Right lobe of liver (tissue), 6 donors: ENCODE measurements at regions not wholly inside any gene's neighbourhood (a gene's known extent, or its start where the extent isn't known, plus 50 kb on each side); places are given as distances from the start of the nearest gene placed in this dataset.

Source experiments
- ATAC-seq, 4 donors: fragments of 200-7000 bp; cut with Tn5 transposase; one replicate each; pipeline ENCODE4 v1.9.1; 2020; ENCODE audit warnings: mild to moderate bottlenecking in 4 of 4, moderate library complexity in 4 of 4
- DNase-seq, 3 donors: peaks; one replicate each; pipeline ENCODE4 v3.0.0-alpha.2; 2020
- H3K27ac ChIP-seq, 3 donors: fragments of 200-600 bp; one replicate each; pipeline ENCODE4 v1.8.0; 2022
- H3K27me3 ChIP-seq, 2 donors: fragments of 200-600 bp; one replicate each; pipeline ENCODE4 v1.8.0; 2022
- H3K36me3 ChIP-seq, 4 donors: fragments of 200-600 bp; sonication (generic) in 1 of 4; one replicate each; pipeline versions ENCODE4 v1.5.1 to v1.8.0; 2017 to 2022; ENCODE audit warnings: control low read depth in 1 of 4
- H3K4me1 ChIP-seq, 4 donors: fragments of 200-600 bp; sonication (generic) in 1 of 4; one replicate each; pipeline versions ENCODE4 v1.5.1 to v1.8.0; 2017 to 2022; ENCODE audit warnings: control low read depth in 1 of 4
- H3K4me3 ChIP-seq, 3 donors: fragments of 200-600 bp; one replicate each; pipeline ENCODE4 v1.8.0; 2022
- H3K9me3 ChIP-seq, 4 donors: fragments of 200-600 bp; sonication (generic) in 1 of 4; one replicate each; pipeline versions ENCODE4 v1.5.1 to v1.8.0; 2017 to 2022; ENCODE audit warnings: control low read depth in 1 of 4
- POLR2A ChIP-seq: fragments of 450-650 bp; IDR thresholded peaks from one replicate; pipeline ENCODE4 v1.6.1; 2017; ENCODE audit warnings: antibody characterized with exemption, mild to moderate bottlenecking
- WGBS: methylation state at CpG from one replicate; pipeline ENCODE4 v1.1.6; 2018; ENCODE audit warnings: low coverage, low lambda C conversion rate; ENCODE audit not compliant: insufficient coverage; ENCODE audit errors: missing lambda C conversion rate; 5-methylcytosine and 5-hydroxymethylcytosine counted together
- intact Hi-C, 2 donors: fragments of 100-400 bp; cut with DNase I; formaldehyde crosslinking; loops; one replicate each; pipeline versions ENCODE4 v1.11.2 to v1.14.1; 2022
- TF ChIP-seq, protein P1 (sequence below), 4 donors: fragments of 200-600 bp in 3 of 4; fragments of 450-650 bp in 1 of 4; IDR thresholded peaks; one replicate each; pipeline versions ENCODE4 v1.5.1 to v1.8.0; 2016 to 2022; ENCODE audit warnings: antibody characterized with exemption in 4 of 4, mild to moderate bottlenecking in 2 of 4
- donor health status: DM: no; HTN: yes; CAD: no.
- donor health status: DM: no; HTN: no; CAD: no.
- donor health status: DM: no; HTN: no; CAD: no.
- donor health status: DM: no; HTN: yes; CAD: no.
- donor health status: DM: no; HTN: yes; CAD: no.

DNA sequence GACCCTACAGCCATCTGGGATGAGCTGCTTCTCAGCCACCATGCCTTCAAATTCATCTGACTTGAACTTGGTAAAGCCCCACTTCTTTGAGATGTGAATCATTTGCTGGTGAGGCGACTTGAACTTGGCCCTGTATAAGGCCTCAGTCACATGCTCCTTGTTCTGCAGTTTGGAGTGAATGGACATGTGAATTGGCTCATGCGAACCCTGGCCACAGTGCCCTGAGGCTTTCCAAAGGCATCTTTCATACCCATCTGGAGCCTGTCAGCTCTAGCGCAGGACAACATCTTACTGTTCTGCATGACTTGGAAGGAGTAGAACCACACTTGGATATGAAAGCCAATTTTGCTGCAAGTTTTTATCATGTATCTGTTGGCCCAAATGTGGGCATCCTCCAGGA is 244.0 kb upstream of the FAM83B start:
- H3K9me3 ChIP-seq = no peaks in the 10 kb centered on the region
- WGBS = 64% methylated on average over 3 of the region's 3 CpGs
- intact Hi-C loops = no loop called here
- no peak overlapping the region for H3K27ac ChIP-seq
- no peaks in the 10 kb centered on the region for H3K36me3 ChIP-seq
- DNase-seq = no peak
- H3K4me3 ChIP-seq = no peak overlapping the region
- H3K27me3 ChIP-seq = no peaks in the 10 kb centered on the region
- TF ChIP-seq, protein P1, sequence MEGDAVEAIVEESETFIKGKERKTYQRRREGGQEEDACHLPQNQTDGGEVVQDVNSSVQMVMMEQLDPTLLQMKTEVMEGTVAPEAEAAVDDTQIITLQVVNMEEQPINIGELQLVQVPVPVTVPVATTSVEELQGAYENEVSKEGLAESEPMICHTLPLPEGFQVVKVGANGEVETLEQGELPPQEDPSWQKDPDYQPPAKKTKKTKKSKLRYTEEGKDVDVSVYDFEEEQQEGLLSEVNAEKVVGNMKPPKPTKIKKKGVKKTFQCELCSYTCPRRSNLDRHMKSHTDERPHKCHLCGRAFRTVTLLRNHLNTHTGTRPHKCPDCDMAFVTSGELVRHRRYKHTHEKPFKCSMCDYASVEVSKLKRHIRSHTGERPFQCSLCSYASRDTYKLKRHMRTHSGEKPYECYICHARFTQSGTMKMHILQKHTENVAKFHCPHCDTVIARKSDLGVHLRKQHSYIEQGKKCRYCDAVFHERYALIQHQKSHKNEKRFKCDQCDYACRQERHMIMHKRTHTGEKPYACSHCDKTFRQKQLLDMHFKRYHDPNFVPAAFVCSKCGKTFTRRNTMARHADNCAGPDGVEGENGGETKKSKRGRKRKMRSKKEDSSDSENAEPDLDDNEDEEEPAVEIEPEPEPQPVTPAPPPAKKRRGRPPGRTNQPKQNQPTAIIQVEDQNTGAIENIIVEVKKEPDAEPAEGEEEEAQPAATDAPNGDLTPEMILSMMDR (IDR thresholded peaks at IDR 0.05) = no peak
- TF ChIP-seq POLR2A = no peak
- H3K4me1 ChIP-seq = no peaks in the 10 kb centered on the region
- ATAC-seq = no peak

DNA sequence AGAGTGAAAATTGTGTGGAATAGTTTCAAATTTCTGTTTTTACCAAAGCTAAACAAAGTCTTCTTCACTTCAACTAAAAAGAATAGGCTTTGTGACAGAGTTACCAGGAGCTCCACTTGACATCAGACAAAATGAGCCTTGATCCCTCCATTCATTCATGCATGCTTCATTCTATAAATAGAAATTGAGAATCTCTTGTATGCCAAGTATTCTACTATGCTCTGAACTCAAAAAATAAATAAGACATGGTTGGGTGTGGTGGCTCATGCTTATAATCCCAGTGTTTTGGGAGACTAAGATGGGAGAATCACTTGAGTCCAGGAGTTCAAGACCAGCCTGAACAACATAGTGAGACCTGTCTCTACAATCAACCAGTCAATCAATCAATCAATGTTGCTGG is 236.6 kb upstream of the FAM83B start:
- H3K4me1 ChIP-seq = no peaks in the 10 kb centered on the region
- intact Hi-C loops = no loop called here
- no peaks in the 10 kb centered on the region for H3K9me3 ChIP-seq
- H3K36me3 ChIP-seq = no peaks in the 10 kb centered on the region
- no peak overlapping the region for H3K4me3 ChIP-seq
- no peaks in the 10 kb centered on the region for H3K27me3 ChIP-seq
- no peak for TF ChIP-seq POLR2A
- TF ChIP-seq, protein P1 (IDR thresholded peaks at IDR 0.05) = no peak
- no peak for DNase-seq
- no peak overlapping the region for H3K27ac ChIP-seq
- ATAC-seq = no peak

DNA sequence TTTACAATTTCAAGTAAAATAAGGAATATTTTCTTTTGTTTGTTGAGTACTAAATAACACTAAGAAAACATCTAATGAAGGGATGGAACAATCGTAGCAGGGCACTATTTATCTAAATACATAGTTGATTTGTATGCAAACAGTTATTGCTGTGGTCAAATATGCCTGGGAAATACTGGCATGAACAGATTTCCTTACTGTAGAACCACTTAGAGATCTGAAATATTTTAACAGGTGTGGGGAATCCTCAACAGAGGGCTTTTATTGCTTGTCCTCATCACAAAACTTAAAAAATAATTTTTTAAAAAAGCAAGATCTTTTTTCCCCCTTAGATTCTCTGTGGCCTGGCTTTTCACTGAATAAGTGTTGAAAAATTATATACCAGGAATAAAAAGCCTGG is 233.0 kb upstream of the FAM83B start:
- H3K4me3 ChIP-seq = no peak overlapping the region
- H3K4me1 ChIP-seq = no peaks in the 10 kb centered on the region
- H3K27ac ChIP-seq = no peak overlapping the region
- intact Hi-C loops = no loop called here
- DNase-seq (no peak), ATAC-seq (no peak)
- no peak for TF ChIP-seq POLR2A
- TF ChIP-seq, protein P1 (IDR thresholded peaks at IDR 0.05) = no peak
- H3K36me3 ChIP-seq = no peaks in the 10 kb centered on the region
- no peaks in the 10 kb centered on the region for H3K9me3 ChIP-seq
- no peaks in the 10 kb centered on the region for H3K27me3 ChIP-seq
- WGBS = 48% methylated on average over 1 of the region's 1 CpG

DNA sequence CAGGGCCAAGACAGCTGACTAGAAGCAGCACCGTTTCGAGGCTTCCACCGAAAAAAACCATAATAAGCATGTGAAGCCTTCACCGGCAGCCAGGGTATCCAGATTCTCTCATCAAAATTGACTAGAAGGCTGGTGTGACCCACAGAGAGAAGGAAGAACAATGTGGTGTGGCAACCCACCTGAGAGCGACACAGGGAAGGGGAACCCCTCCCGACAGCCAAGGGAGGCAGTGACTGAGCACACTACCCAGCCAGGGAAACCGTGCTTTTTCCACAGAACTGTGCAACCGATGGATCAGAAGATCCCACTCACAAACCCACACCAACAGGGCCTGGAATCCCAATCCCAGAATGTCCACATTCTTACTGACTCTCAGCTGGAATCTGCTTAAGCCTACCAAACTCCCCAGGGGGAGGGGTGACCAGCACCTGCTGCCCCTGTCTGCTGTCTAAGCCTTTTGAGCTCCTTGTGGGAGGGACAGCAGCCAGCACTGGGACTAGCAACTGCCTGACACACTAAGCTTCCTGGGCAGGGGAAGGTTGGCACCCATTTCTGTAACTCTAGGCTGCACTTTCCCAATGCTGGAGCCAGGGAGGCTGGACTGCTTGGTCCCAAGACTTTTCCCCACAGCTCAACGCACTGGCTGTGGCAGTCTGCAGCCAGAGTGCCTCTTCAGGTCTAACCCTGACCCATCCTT is 231.9 kb upstream of the FAM83B start:
- DNase-seq (no peak), ATAC-seq (no peak)
- intact Hi-C loops = no loop called here
- Histone ChIP-seq H3K36me3 (no peaks in the 10 kb centered on the region), H3K4me3 (no peak overlapping the region), H3K27me3 (no peaks in the 10 kb centered on the region), H3K4me1 (no peaks in the 10 kb centered on the region), H3K27ac (no peak overlapping the region), H3K9me3 (no peaks in the 10 kb centered on the region)
- no peak for TF ChIP-seq POLR2A
- TF ChIP-seq, protein P1 (IDR thresholded peaks at IDR 0.05) = no peak
- WGBS = 66% methylated on average over 6 of the region's 9 CpGs

DNA sequence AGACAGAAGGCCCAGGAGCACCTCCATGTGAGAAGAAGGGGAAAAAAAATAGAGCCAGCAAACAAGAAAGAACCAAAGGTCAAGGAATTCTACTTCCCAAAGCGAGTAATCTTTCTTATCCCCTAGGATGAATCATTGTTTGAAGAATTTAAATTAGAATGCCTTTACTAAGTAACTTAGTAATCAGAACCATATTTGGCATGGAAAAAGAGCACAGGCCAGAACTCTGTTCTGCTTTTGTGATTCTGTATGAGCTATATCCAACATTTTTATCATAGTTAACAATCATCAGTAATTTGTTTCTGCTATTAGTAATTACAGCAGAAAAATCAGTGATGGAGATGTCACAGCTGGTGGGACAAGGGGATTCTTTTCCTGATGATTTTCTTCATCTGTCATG is 228.8 kb upstream of the FAM83B start:
- TF ChIP-seq, protein P1 (IDR thresholded peaks at IDR 0.05) = no peak
- TF ChIP-seq POLR2A = no peak
- no peaks in the 10 kb centered on the region for H3K36me3 ChIP-seq
- ATAC-seq (no peak), DNase-seq (no peak)
- H3K9me3 ChIP-seq = no peaks in the 10 kb centered on the region
- 39% methylated on average over 1 of the region's 1 CpG for WGBS
- H3K27me3 ChIP-seq = no peaks in the 10 kb centered on the region
- no peaks in the 10 kb centered on the region for H3K4me1 ChIP-seq
- H3K27ac ChIP-seq = no peak overlapping the region
- no peak overlapping the region for H3K4me3 ChIP-seq
- intact Hi-C loops = no loop called here
